ENCODE measurements at regions not wholly inside any gene's neighbourhood (a gene's known extent, or its start where the extent isn't known, plus 50 kb on each side); places are given as distances from the start of the nearest gene placed in this dataset.
A peak's percentile ranks its signal among the peaks of the same experiment; 100 is the strongest.

DNA sequence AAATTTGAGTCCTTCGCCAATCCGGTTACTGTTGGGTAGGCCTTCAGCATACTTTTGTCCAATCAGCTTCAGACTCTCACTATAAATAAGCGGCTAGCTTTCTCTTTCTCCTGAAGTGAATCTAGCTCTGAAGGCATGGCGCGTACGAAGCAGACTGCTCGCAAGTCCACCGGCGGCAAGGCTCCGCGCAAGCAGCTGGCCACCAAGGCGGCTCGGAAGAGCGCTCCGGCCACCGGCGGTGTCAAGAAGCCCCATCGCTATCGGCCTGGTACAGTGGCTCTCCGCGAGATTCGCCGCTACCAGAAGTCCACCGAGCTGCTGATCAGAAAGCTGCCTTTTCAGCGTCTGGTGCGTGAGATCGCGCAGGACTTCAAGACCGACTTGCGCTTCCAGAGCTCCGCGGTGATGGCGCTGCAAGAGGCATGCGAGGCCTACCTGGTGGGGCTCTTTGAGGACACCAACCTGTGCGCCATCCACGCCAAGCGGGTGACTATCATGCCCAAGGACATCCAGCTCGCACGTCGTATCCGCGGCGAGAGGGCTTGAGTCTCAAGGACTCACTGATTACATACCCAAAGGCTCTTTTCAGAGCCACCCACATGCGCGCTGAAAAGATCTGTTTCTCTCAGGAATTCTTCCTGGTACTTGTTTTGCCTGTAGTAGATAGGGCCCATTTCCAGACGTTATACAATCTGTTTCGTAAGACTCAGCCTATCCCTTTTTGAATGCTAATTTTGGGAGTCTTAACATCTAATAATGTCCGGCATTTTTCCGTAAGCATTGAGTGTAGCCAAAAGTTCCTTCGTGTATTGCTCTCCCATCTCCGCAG, 102.0 kb downstream of the OR2B2 start (continued):
- TF ChIP-seq ZNF513 (CRISPR knock-in tag; conservative IDR thresholded peaks at IDR 0.05) (peak; percentile 94; the same call in 1 of the 2 replicates), MIER2 (CRISPR knock-in tag; IDR thresholded peaks at IDR 0.05) (0 out of 2 replicates have a peak, but pooled peaks have one; percentile 51), ZC3H4 (CRISPR knock-in tag; IDR thresholded peaks at IDR 0.05; ENCODE audit: borderline replicate concordance) (peak; percentile 94), MTA3 (CRISPR knock-in tag; IDR thresholded peaks at IDR 0.05) (no peak), HMG20A (CRISPR knock-in tag; IDR thresholded peaks at IDR 0.05; ENCODE audit: borderline replicate concordance) (peak; percentile 40; the same call in 1 of the 2 replicates), ZNF232 (CRISPR knock-in tag; IDR thresholded peaks at IDR 0.05; ENCODE audit: borderline replicate concordance) (peak; percentile 89; the same call in 1 of the 2 replicates), ZFP36L1 (CRISPR knock-in tag; IDR thresholded peaks at IDR 0.05) (peak; percentile 40; the same call in 1 of the 2 replicates), SOX6 (IDR thresholded peaks at IDR 0.05) (no peak), SOX6 (CRISPR knock-in tag; IDR thresholded peaks at IDR 0.05) (peak; percentile 65), ZNF646 (CRISPR knock-in tag; IDR thresholded peaks at IDR 0.05) (peak; percentile 58; the same call in 1 of the 2 replicates), JUND (CRISPR knock-in tag; IDR thresholded peaks at IDR 0.05) (peak; percentile 76), RXRA (CRISPR knock-in tag; IDR thresholded peaks at IDR 0.05) (peak; percentile 91), THAP11 (CRISPR knock-in tag; IDR thresholded peaks at IDR 0.05) (peak; percentile 74), DMAP1 (CRISPR knock-in tag; IDR thresholded peaks at IDR 0.05) (peak; percentile 57; the same call in 1 of the 2 replicates), PHF5A (CRISPR knock-in tag; IDR thresholded peaks at IDR 0.05; ENCODE audit: low read depth, unreplicated experiment) (no peak), HNRNPK (IDR thresholded peaks at IDR 0.05; ENCODE audit: low read depth, low read length, poor library complexity, severe bottlenecking) (peak; percentile 28), NR3C1 (CRISPR knock-in tag; IDR thresholded peaks at IDR 0.05) (no peak), TEAD2 (CRISPR knock-in tag; IDR thresholded peaks at IDR 0.05) (no peak), BCLAF1 (IDR thresholded peaks at IDR 0.05) (no peak), ZNF30 (CRISPR knock-in tag; IDR thresholded peaks at IDR 0.05) (no peak), NPAS2 (CRISPR knock-in tag; IDR thresholded peaks at IDR 0.05; ENCODE audit: borderline replicate concordance) (no peak)

All from HepG2 (cell line).